CD4-positive, alpha-beta T cell treated with Interleukin-15 for 4 hours (primary cell): ENCODE measurements at regions not wholly inside any gene's neighbourhood (a gene's known extent, or its start where the extent isn't known, plus 50 kb on each side); places are given as distances from the start of the nearest gene placed in this dataset.
"Not testable (repeated sequence)": the region's sequence is repeated elsewhere in the genome, so short reads cannot be mapped to it uniquely, and the experiment has no call there.

Experiments
- DNase-seq: peaks from one replicate; pipeline ENCODE4 v3.0.0-alpha.2; 2020; ENCODE audit warnings: low spot score

- no peak for DNase-seq
These were observed 65.1 kb downstream of the SPRY4 start for GRCh38 chr5:142259758-142260157.

GRCh38 chr5:142255831-142256230 is 69.0 kb downstream of the SPRY4 start:
- DNase-seq = no peak

DNA sequence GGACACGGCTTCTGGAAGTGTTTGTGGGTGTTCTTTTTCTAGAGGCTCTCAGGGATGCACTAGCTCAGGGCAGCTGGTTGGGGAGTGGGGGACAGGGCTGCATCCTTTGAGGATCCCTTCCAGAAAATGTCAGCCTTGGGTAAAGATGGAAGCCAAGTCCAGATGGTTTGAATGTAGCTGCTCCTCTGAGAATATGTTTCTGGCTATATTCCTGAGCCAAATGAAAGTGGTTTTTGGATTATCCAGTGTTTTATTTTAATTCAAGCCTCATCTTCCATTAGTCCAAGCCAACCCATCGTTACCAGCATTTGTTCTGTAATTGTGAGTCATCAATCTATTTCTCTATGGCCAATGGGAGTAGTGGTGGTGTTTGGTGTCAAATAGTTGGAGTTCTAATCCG is 70.4 kb downstream of the SPRY4 start:
- DNase-seq = no peak

GRCh38 chr5:142253938-142254337 is 70.9 kb downstream of the SPRY4 start:
- DNase-seq = no peak

- DNase-seq = no peak
These were observed 74.7 kb downstream of the SPRY4 start for GRCh38 chr5:142250119-142250518.

DNA sequence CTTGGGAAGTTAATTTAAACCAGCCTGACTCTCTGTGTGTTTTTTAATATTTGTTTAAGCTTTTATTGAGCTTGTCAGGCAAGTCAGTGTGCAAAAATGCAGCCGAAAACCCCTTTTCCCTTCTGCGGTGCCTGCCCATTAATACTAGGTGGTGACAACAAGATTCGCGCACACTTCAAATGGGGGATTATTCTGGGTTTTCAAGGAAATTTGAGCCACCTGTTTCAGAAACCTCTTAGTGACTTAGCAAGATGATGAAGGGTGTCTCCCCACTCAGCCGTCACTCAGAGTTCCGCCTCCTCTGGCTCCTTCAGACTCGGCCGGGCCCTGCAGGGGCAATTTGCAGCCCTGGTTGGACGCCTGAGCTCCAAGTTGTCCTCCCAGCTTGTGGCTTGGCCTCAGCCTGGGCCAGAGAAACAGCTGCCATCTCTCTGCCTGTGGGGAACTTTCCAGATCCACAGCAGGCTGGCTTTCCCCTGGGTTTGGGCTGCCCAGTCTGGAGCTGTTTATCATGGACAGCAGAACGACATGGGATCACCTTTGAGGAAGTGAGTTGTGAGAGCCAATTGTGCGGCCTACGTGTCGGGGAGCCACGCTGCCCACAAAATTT is 75.9 kb downstream of the SPRY4 start:
- no peak for DNase-seq

GRCh38 chr5:142246258-142246657 is 78.6 kb downstream of the SPRY4 start:
- no peak for DNase-seq

DNA sequence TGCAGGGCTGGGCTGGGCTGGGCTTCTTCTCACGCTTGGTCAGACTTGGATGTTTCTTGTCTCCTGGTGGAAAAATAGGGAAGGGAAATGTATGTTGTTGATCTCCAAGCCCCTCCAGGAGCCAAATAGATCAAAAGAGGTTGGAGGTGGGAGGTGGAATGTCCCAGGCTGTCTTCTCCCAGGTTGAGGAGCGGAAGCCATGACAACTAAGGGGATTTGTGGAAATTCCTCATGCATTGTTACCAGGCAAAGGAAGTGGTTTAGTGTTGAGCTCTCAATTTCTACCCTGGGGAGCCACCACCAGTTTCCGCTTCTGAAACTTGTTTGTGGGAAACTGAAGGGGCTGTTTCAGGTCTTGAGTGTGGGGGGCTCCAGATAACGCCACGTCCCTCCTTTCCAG is 79.0 kb downstream of the SPRY4 start:
- no peak for DNase-seq

GRCh38 chr5:142244440-142244839 is 80.4 kb downstream of the SPRY4 start:
- no peak for DNase-seq

DNA sequence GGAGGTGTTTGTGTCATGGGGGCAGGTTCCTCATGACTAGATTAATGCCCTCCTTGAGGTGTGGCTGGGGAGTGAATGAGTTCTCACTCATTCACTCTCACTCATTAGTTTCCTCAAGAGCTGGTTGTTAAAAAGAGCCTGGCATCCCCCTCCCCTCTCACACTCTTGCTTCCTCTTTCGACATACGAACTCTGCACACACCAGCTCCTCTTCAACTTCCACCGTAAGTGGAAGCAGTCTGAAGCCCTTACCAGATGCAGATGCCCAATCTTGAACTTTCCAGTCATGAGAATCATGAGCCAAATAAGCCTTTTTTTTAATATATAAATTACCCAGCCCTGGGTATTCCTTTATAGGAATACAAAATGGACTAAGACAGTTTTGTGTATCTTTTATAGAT is 82.5 kb downstream of the SPRY4 start:
- DNase-seq = no peak

GRCh38 chr5:142239394-142240159 is 85.2 kb downstream of the SPRY4 start:
- DNase-seq = no peak

GRCh38 chr5:142237707-142238106 is 87.1 kb downstream of the SPRY4 start:
- no peak for DNase-seq

- not testable (repeated sequence) for DNase-seq
These were observed 88.0 kb downstream of the SPRY4 start for GRCh38 chr5:142236673-142237290.

DNA sequence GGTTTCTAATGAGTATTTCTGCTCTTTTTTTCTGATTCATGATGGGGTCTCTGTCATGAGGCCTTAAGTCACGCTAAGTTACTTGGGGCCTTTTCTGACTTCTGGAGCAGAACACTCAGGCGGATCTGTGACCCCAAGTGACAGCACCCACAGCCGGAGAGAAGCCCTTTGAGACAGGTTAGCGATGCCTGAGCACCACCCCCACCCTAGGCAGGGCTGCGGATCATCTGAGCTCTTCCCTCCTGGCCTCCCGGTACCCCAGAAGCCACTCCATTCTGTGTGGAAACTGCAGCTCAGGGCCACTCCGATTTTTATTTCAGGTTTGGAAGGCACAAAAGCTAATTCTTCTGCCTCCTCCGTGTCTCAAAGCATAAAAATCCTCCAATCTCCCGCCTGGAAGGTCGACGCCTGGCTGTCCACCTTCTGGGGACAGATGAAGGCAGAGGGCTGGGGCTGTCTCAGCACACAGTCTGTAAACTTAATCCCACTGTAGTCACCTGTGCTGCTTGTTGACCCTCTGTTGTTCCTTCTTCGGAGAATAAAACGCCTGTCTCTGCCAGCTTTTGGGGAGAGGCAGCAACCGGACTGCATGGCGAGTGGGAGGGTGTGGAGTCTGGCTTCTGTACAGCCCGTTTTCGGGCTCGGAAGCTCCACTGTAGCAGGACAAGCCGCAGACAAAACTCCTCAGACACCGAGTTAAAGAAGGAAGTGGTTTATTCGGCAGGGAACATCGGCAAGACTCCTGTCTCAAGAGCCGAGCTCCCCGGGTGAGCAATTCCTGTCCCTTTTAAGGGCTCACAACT is 88.8 kb downstream of the SPRY4 start:
- no peak for DNase-seq

DNA sequence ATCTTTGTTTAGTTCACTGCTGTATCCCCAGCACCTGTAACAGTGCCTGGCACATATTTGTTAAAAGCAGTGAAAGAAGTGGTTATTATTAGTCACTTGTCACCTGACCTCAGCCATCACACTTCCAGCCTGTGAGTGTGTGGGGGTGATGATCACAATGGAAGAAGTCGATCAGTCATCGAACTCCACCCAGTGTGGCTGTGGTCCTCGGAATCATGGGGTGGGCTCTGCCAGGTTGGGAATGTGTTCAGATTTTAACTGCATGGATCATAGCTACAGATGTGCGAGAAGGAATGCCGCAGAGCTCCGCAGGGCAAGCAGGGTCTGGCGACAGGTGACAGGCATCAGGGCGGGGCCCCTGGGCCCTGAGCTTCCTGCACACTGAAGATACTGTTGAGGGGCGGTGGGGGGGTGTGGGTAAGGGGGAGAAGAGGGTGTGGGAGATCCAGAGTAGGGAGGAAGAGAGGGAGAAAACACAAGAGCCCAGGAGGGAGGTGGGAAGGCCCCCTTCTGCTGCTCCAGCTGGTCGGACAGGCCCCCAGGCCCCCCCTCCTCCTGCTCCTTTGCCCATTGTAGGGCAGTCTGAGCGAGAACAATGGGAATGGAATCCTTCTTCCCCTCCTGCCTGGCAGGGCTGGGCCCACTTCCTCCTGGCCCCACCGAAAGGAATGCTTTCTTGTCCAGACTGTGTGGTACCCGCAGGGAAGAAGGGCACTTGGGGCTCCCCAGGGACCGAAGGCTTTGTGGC is 89.6 kb downstream of the SPRY4 start:
- DNase-seq = peak; percentile 7

DNA sequence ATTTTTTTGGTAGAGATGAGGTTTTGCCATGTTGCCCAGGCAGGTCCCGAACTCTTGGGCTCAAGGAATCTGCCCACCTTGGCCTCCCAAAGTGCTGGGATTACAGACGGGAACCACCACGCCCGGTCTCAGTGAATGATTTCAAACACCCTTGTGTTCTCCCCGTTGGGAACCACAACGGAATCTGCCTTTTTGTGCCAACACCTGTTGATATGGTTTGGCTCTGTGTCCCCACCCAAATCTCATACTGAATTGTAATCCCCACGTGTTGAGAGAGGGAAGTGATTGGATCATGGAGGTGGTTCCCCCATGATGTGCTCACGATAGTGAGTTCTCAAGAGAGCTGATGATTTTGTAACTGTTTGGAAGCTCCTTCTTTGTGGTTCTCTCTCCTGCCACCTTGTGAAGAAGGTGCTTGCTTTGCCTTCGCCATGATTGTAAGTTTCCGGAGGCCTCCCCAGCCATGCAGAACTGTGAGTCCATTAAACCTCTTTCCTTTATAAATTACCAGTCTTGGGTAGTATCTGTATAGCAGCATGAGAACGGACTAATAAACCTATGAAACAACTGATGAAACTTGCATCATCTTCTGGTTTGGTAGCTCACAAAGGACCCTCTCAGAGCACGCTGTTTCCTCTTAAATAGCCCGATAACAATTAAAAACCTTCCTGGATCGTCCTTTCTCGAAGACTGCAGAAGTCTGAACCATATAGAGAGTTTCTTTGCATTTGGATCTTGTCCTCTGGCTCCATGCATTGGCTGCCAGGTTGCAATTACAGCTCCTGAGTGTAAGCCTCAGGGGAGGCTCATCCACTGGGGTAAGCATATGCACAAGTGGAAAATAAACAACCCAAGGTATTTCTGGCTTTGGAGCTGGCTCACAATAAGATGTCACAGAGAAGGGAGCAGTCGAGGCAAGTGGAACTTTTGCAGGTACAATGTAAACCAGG is 91.5 kb downstream of the SPRY4 start:
- DNase-seq = no peak

- not testable (repeated sequence) for DNase-seq
These were observed 93.9 kb downstream of the SPRY4 start for GRCh38 chr5:142230949-142231348.

DNA sequence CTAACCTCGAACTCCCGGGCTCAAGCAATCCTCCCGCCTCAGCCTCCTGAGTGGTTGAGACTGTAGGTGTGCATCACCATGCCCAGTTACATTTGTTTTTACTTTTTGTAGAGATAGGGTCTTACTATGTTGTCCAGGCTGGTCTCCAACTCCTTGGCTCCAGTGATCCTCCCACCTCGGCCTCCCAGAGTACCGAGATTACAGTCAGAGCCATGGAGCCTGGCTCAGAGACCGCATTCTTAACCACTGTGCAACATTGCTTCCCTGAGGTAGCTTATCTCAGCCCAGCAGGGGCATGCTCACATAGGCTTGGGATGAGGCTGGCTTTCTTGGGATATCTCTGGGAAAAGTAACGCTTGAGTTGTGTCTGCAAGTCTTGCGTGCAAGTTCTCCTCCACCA is 99.7 kb downstream of the SPRY4 start:
- no peak for DNase-seq

DNA sequence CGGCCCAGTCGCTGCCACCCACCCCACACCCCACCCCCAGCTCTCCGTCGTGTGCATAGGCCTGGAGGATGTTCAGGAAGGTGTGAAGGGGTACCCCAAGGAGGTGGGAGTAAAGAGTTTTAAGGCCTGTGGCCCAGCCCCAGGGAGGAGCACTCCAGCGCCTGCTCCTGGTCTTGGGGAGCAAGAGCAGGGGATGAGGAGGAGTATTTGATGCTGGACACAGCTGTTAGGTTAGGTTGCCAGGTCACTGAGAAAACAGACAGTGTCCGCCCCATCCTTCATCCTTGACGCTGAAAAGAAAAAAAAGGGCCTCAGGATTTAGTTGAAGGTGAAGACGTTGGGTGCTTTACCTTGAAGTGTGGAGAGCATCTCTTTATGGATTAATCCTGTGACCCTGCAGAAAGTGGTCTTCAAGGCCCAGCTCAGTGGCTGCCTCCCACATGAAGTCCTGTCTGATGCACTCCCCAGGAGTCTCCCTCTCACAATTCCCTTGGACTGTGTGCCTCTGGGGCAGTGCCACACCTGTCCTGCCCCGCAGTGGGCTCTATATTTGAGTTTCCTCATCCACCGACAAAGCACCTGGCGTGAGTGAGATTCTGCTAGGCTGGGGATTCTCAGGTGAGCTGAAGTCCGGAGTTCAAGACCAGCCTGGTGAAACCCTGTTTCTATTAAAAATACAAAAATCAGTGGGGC is 101.8 kb downstream of the SPRY4 start:
- no peak for DNase-seq

GRCh38 chr5:142222225-142222865 is 102.5 kb downstream of the SPRY4 start:
- no peak for DNase-seq
